NCI-H1105 (cell line): ENCODE measurements at regions not wholly inside any gene's neighbourhood (a gene's known extent, or its start where the extent isn't known, plus 50 kb on each side); places are given as distances from the start of the nearest gene placed in this dataset.
A peak's percentile ranks its signal among the peaks of the same experiment; 100 is the strongest.
"Not testable (repeated sequence)": the region's sequence is repeated elsewhere in the genome, so short reads cannot be mapped to it uniquely, and the experiment has no call there.

Experiments used
- DNase-seq: peaks from one replicate; lab custom pipeline; 2025; lab: John Stamatoyannopoulos, UW

- DNase-seq, result not testable (repeated sequence)
Measured at GRCh38 chr2:94576486-94576885, 294.7 kb upstream of the TEKT4 start.

- not testable (repeated sequence) for DNase-seq
Measured at GRCh38 chr2:94577160-94577559, 294.1 kb upstream of the TEKT4 start.

DNA sequence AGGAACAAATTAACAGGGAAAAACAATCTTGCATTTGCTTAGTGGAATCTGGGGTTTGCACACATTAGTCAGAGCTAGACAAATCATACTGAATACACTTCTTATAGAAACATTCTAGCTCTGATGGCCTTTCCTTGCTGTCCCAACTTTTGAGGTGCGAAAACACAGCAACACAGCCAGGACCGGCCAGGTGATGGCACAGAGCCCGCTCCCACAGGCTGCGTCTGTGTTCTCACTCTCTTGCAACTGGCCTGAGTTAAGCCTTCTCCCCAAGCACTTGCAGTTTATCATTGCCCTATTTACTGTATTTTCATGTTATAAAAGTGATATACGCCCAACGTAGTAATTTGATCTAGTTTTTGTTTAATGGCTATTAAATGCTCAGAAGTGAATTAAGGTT, 292.0 kb upstream of the TEKT4 start:
- not testable (repeated sequence) for DNase-seq

GRCh38 chr2:94583081-94583723, 288.0 kb upstream of the TEKT4 start:
- DNase-seq, result not testable (repeated sequence)

GRCh38 chr2:94584569-94584968, 286.7 kb upstream of the TEKT4 start:
- DNase-seq, result not testable (repeated sequence)

DNA sequence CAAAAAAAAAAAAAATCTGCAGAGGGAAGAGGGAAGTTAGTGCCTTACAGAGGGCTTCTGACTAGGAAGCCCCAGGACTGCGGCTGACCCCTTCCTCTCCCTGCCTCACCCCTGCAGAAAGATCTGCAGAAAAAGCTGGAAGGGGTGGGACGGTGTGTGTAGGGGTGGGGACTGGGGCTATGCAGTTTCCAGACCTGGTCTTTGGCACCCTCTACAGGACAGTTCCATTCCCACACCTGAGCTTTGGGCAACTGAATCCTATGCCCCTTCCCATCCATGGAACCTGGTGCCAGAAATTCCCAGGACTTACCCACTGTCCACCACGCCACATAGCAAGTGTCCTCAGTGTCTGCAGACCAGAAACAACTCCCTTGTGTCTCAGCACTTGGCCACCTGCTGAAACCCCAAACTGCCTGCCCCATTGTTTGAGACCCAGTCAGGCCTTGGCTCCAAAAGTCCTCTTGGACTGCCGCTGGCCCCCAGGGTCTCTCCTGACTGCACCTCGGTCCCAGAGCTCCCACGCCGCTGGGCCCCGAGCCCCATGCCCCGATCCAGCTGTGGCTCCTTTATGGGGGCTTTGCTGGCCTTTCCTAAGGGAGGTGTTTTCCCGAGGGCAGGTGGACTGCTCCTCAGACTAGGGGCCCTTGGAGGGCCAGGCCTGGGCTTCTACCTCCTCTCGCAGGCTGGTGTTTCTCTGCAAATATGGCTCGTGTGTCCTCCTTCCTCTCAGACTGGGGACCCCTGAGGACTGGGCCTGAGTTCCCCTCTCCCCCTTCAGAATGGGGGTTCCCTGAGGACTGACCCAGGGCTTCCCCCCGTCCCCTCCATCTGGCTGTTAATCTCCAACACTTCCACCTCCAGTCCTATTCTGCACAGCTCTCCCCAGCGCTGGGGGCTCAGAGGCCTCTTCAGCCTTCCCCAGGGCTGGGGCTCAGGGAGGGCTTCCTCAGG, 284.9 kb upstream of the TEKT4 start:
- DNase-seq, result not testable (repeated sequence)

GRCh38 chr2:94587042-94587441, 284.2 kb upstream of the TEKT4 start:
- DNase-seq, result not testable (repeated sequence)

GRCh38 chr2:94594019-94594836, 277.0 kb upstream of the TEKT4 start:
- DNase-seq, result not testable (repeated sequence)

DNA sequence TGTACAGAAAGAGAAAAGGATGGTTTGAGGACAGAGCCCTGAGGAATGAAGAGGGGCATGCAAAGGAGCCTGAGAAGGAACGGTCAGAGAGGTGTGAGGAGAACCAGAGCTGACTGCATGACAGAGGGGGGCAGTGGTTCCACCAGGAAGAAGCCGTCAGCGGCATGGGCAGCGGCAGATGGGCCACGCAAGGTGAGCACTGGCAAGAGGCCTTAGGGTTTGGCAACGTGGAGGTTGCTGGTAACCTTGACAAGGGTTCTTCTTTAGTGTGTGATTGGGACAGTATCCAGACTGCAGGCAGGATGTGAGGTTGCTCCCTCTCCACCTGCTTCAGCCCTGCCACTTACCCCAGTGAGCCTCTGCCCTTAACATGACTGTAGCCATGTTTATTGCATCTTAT, 275.3 kb upstream of the TEKT4 start:
- DNase-seq, result not testable (repeated sequence)

DNA sequence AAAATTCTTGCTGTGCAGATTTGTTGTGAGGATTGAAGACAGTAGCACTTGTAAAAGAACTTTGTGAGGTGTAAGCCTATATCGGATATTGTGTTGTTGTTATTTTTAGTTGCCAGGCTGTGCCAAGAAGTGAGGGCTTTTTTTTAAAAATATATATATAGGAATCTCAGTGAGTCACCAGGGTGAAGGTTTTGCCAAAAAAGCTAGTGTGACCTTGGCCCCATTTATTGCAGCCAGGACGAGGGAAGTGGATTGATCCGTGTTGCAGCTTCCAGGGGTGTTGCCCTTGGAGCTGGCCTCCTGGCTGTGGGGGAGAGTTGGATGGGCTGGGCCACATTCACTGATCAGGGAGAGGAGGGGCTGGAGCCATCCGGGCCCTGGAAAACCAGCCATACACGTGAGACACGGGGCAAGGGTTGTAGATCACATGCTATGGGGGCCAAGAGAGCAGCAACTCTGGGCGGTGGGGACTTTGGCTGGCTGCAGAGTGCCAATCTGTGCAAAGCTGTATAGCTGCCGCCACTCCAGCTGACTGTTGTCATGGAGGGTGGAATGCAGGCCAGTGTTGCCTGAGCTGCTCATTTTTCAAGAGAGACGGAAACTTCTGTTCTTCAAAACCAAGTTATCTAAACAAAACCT, 273.0 kb upstream of the TEKT4 start:
- not testable (repeated sequence) for DNase-seq

DNA sequence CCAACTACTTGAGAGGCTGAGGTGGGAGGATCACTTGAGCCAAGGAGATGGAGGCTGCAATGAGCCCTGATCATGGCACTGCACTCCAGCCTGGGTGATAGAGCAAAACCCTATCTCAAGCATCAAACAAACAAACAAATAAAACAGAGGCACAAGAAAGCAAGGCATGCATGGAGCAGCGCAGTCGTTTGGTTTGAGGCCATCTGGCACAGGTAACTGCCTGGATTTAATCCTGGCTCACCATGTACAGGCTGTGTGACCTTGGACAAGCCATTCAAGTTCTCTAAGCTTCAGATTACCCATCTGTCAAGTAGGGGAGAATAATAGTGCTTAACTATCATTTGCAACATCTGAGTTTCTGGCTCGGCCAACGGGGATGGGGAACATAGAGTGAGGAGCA, 270.3 kb upstream of the TEKT4 start:
- DNase-seq, result not testable (repeated sequence)

DNA sequence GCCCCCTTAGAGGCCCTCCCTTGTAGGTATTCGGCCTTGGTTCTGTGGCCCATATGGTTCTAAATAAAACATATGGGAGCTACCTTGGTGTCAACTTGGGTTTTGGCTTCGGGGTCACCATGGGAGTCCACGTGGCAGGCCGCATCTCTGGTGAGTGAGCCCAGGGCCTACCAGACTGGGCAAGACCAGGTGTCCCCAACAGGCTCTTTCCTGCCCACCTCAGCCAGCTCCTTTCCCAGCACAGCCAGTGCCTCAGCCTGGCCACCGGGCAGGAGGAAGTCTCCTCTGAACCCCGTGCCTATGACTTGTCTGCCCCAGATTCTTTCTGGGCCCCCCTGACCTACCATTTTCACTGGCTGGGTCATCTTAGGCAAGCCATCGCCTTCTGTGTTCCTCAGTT, 268.8 kb upstream of the TEKT4 start:
- no peak for DNase-seq

- DNase-seq, result no peak
Measured at GRCh38 chr2:94622113-94622618, 249.1 kb upstream of the TEKT4 start.

DNA sequence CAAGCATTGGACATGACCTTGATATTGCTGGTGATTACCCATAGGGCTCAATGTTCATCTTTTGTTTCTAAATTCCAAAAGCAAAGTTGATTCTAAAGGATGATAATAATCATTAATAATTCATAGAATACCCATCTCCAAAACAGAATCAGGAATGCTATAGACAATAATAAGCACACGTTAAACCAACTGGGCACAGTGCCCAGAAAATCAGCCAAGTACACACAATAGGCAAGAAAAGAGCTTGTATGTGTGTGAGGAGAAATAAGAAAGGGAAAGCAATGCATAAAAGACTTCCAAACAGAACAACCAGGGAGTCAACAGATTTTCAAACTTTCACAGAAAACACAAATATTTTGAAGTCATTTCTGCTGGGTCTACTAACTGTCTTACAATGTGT, 242.3 kb upstream of the TEKT4 start:
- DNase-seq, result peak; percentile 15

DNA sequence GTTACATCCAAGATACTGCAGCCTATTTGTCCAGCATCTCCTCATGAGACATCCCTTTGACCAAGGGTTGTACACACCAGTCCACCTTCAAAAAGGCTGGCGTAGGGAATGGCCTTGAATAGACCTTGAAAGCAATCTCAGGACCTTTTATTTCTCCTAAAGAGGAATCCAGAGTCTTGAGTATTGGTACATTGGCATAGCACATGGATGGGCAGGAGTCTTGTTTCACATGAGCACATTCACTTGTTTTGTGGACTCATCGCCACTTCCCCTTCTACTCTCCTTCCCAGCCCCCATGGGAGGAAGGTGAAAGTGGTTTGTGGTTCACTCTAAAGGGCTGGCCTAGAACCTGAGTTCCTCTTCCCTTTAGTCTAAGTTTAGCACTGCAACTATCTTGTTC, 229.8 kb upstream of the TEKT4 start:
- DNase-seq, result not testable (repeated sequence)

DNA sequence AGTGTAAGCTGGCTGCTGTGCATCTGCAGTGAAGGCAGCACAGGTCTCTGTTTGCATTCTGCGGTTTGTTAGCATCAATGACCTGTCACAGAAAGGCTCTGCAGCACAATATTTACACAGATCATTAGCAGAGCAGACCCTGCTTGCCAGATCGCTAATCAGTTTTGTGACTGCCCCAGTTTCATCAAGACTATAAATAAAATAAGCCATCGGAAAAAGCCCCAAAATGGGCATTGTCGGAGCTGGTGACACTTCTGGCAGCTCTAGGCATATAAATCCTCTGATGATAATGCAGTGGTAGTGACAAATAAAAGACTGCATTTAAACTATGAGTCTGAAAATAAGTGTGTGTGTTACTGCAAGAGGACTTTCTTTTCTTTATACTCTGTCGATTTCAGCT, 219.1 kb upstream of the TEKT4 start:
- DNase-seq, result not testable (repeated sequence)

GRCh38 chr2:94669858-94670257, 201.4 kb upstream of the TEKT4 start:
- DNase-seq, result not testable (repeated sequence)

DNA sequence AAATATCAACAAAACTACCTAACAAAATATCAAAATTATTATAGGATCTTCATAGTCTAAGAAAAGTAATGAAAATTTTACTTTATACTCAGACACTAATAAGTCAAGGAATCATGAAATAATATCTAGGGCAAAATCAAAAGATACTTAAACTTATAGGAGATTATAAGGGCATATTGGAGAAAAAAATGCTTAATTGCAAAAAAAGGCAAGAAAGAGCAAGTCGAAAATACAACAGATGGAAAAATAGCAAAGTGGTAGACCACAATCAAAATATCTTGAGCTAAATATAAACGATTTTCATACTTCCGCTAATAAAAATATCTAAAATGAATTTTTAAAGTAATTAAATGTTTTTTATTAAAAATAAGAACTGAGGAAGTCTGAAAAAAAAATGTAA, 177.0 kb upstream of the TEKT4 start:
- DNase-seq, result not testable (repeated sequence)

DNA sequence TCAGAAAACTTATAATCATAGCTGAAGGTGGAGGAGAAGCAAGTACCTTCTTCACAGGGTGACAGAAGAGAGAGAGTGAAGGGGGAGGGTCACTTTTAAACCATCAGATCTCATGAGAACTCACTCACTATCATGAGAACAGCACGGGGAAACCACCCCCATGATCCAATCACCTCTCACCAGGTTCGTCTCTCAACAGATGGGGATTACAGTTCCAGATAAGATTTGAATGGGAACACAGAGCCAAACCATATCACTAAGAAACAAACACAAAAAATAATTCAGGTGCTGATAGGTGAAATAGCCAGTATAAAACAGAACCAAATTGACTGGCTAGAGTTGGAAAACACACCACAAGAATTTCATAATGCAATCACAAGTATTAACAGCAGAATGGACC, 162.2 kb upstream of the TEKT4 start:
- DNase-seq, result not testable (repeated sequence)

GRCh38 chr2:94725543-94725942, 145.7 kb upstream of the TEKT4 start:
- no peak for DNase-seq

DNA sequence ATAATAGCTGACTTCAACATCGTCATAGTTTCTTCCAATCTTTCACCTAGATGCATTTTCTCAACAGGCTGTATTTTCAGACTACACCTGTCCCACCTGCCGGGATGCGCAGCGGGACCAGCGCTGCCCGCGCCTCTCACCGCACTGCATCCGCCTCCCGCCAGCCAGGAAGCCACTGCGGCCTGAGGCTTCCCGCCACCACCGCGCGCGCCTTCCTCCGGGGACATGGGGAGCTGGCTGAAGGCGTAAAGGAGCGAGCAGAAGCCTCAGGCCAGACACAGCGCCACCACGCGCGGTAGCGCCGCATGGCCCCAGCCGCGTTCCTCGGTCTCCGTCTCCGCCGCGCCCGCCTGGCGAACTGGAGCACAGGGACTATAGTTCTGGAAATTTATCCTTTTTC, 135.7 kb upstream of the TEKT4 start:
- DNase-seq, result not testable (repeated sequence)

DNA sequence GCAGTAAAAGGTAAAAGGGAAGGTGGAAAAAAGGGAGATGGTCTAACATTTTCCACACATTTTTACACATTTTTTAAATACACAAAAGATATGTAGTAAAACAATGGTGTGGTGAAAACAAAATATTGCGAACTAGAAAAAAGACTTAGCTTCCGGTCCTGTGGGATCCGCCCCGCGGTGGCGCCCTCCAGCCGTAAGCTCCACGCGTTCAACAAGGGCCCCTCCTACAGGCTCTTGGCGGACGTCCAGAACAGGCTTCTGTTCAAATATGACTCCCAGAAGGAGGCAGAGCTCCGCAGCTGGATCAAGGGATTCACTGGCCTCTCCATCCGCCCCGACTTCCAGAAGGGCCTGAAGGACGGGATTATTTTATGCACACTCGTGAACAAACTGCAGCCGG, 134.1 kb upstream of the TEKT4 start:
- peak; percentile 46 for DNase-seq
